Stomach (tissue), 8 donors: ENCODE measurements at regions not wholly inside any gene's neighbourhood (a gene's known extent, or its start where the extent isn't known, plus 50 kb on each side); places are given as distances from the start of the nearest gene placed in this dataset.

Experiments
- DNase-seq, 2 donors: peaks; one replicate each; pipeline versions ENCODE4 v3.0.0 to v3.0.0-alpha.2; 2013 to 2019
- H3K27ac ChIP-seq, 5 donors: fragments of 200-600 bp in 4 of 5; sonication (generic) in 4 of 5; one replicate each; pipeline ENCODE4 v1.5.1; 2013 to 2019; ENCODE audit warnings: mild to moderate bottlenecking in 1 of 5, moderate library complexity in 1 of 5
- H3K27me3 ChIP-seq, 3 donors: fragments of 200-600 bp; sonication (generic); one replicate each; pipeline ENCODE4 v1.5.1; 2017 to 2019; ENCODE audit warnings: mixed run types in 1 of 3
- H3K36me3 ChIP-seq, 4 donors: fragments of 200-600 bp; sonication (generic); 1 replicate in 3 of 4; 2 replicates in 1 of 4; pipeline ENCODE4 v1.5.1; 2016 to 2019
- H3K4me1 ChIP-seq, 4 donors: fragments of 200-600 bp; sonication (generic); one replicate each; pipeline ENCODE4 v1.5.1; 2016 to 2019
- H3K4me3 ChIP-seq, 4 donors: fragments of 200-600 bp; sonication (generic) in 3 of 4; one replicate each; pipeline ENCODE4 v1.5.1; 2016 to 2019; ENCODE audit warnings: mild to moderate bottlenecking in 1 of 4
- H3K9me3 ChIP-seq, 4 donors: fragments of 200-600 bp; sonication (generic); one replicate each; pipeline ENCODE4 v1.5.1; 2016 to 2019
- CTCF ChIP-seq, 7 experiments: fragments of 450-650 bp in 4 of 7; fragments of 200-600 bp in 3 of 7; sonication (generic) in 3 of 7; IDR thresholded peaks; one replicate each; pipeline ENCODE4 v1.5.1; 2016 to 2019; ENCODE audit warnings: antibody characterized with exemption in 7 of 7, control low read depth in 2 of 7, mild to moderate bottlenecking in 1 of 7
- EP300 ChIP-seq: sonication (generic); formaldehyde crosslinking; IDR thresholded peaks from one replicate; pipeline ENCODE4 v1.6.1; 2017; ENCODE audit warnings: antibody characterized with exemption
- POLR2A ChIP-seq, 4 donors: fragments of 450-650 bp; IDR thresholded peaks; one replicate each; pipeline ENCODE4 v1.6.1; 2016; ENCODE audit warnings: antibody characterized with exemption in 4 of 4, control low read depth in 2 of 4, mild to moderate bottlenecking in 1 of 4, moderate library complexity in 1 of 4
- POLR2AphosphoS5 ChIP-seq, 3 donors: sonication (generic); formaldehyde crosslinking; IDR thresholded peaks; one replicate each; pipeline ENCODE4 v1.6.1; 2016; ENCODE audit warnings: antibody characterized with exemption in 3 of 3
- WGBS, 5 donors: extraction: QIAGEN DNeasy Blood & Tissue Kit in 3 of 5; methylation state at CpG; one replicate each; pipeline versions ENCODE4 v1.1.5 to v1.1.7; 2013 to 2018; 5-methylcytosine and 5-hydroxymethylcytosine counted together
- intact Hi-C: fragments of 100-400 bp; cut with DNase I; formaldehyde crosslinking; loops from one replicate; pipeline ENCODE4 v1.15.1; 2023; ENCODE audit warnings: low total_unique reads
- donor health status: healthy with polysubstance abuse.
- donor health status: Bipolar disorder and iron deficiency.
- donor health status: healthy.

- Histone ChIP-seq H3K9me3 (no peaks in the 10 kb centered on the region), H3K4me1 (no peaks in the 10 kb centered on the region), H3K36me3 (no peaks in the 10 kb centered on the region), H3K27me3 (no peaks in the 10 kb centered on the region), H3K4me3 (no peak overlapping the region), H3K27ac (no peak overlapping the region)
- WGBS, 5 donors: 31 to 48% (median 45%) methylated on average over 3 of the region's 3 CpGs
- peak in 1 of 2 donors; percentile 69 for DNase-seq
- TF ChIP-seq POLR2AphosphoS5 (IDR thresholded peaks at IDR 0.05) (no peak), POLR2A (IDR thresholded peaks at IDR 0.05) (no peak), EP300 (no peak)
- intact Hi-C loops: no loop called here
Measured at GRCh38 chr11:79762279-79762921, 321.6 kb upstream of the TENM4 start.

GRCh38 chr11:79758325-79758724 lies 317.5 kb upstream of the TENM4 start:
- Histone ChIP-seq H3K9me3 (no peaks in the 10 kb centered on the region), H3K36me3 (no peaks in the 10 kb centered on the region), H3K27me3 (no peaks in the 10 kb centered on the region), H3K4me3 (no peak overlapping the region), H3K27ac (no peak overlapping the region), H3K4me1 (no peaks in the 10 kb centered on the region)
- WGBS, 5 donors: 47 to 67% (median 58%) methylated on average over 2 of the region's 2 CpGs
- TF ChIP-seq POLR2AphosphoS5 (IDR thresholded peaks at IDR 0.05): no peak
- TF ChIP-seq POLR2A (IDR thresholded peaks at IDR 0.05): no peak
- no peak for TF ChIP-seq EP300
- no peak for TF ChIP-seq CTCF (IDR thresholded peaks at IDR 0.05)
- intact Hi-C loops: no loop called here
- no peak for DNase-seq

GRCh38 chr11:79747406-79747805 lies 306.6 kb upstream of the TENM4 start:
- DNase-seq: no peak
- Histone ChIP-seq H3K27ac (no peak overlapping the region), H3K4me1 (no peaks in the 10 kb centered on the region), H3K9me3 (no peaks in the 10 kb centered on the region), H3K27me3 (no peaks in the 10 kb centered on the region), H3K4me3 (no peak overlapping the region), H3K36me3 (no peaks in the 10 kb centered on the region)
- WGBS, 5 donors: 78 to 91% (median 88%) methylated on average over 1 of the region's 1 CpG
- intact Hi-C loops: no loop called here
- no peak for TF ChIP-seq CTCF (IDR thresholded peaks at IDR 0.05)
- no peak for TF ChIP-seq POLR2AphosphoS5 (IDR thresholded peaks at IDR 0.05)
- no peak for TF ChIP-seq EP300
- no peak for TF ChIP-seq POLR2A (IDR thresholded peaks at IDR 0.05)

GRCh38 chr11:79744941-79745340 lies 304.1 kb upstream of the TENM4 start:
- Histone ChIP-seq H3K27me3 (no peaks in the 10 kb centered on the region), H3K4me3 (no peak overlapping the region), H3K36me3 (no peaks in the 10 kb centered on the region), H3K27ac (no peak overlapping the region), H3K9me3 (no peaks in the 10 kb centered on the region), H3K4me1 (no peaks in the 10 kb centered on the region)
- intact Hi-C loops: no loop called here
- no peak for DNase-seq
- TF ChIP-seq EP300: no peak
- TF ChIP-seq POLR2AphosphoS5 (IDR thresholded peaks at IDR 0.05): no peak
- no peak for TF ChIP-seq CTCF (IDR thresholded peaks at IDR 0.05)

- H3K36me3 ChIP-seq: no peaks in the 10 kb centered on the region
- no peak overlapping the region for H3K4me3 ChIP-seq
- 49 to 61% (median 51%) methylated on average over 2 of the region's 2 CpGs for WGBS, 5 donors
- no peaks in the 10 kb centered on the region for H3K27me3 ChIP-seq
- no peak for DNase-seq
- H3K4me1 ChIP-seq: no peaks in the 10 kb centered on the region
- no peaks in the 10 kb centered on the region for H3K9me3 ChIP-seq
- H3K27ac ChIP-seq: no peak overlapping the region
- TF ChIP-seq POLR2AphosphoS5 (IDR thresholded peaks at IDR 0.05): no peak
- no peak for TF ChIP-seq CTCF (IDR thresholded peaks at IDR 0.05)
- TF ChIP-seq EP300: no peak
- no peak for TF ChIP-seq POLR2A (IDR thresholded peaks at IDR 0.05)
- intact Hi-C loops: no loop called here
Measured at GRCh38 chr11:79742176-79742575, 301.3 kb upstream of the TENM4 start.
